ENCODE measurements at regions not wholly inside any gene's neighbourhood (a gene's known extent, or its start where the extent isn't known, plus 50 kb on each side); places are given as distances from the start of the nearest gene placed in this dataset.

GRCh38 chr11:134786636-134787035 is 374.6 kb upstream of the B3GAT1 start:
- Histone ChIP-seq H4K8ac (replicated peaks; ENCODE audit: insufficient read length, low read depth, low read length) (no peak overlapping the region), H3K4ac (ENCODE audit: low read depth, low read length) (no peak overlapping the region), H3K56ac (ENCODE audit: insufficient read length, low read depth, low read length) (no peak overlapping the region), H3K9ac (ENCODE audit: extremely low read depth, insufficient read length, low read length) (no peak overlapping the region), H3K23me2 (ENCODE audit: insufficient read length, low read depth, low read length, poor library complexity, severe bottlenecking) (no peaks in the 10 kb centered on the region), H2BK15ac (ENCODE audit: low read depth, low read length) (no peak overlapping the region), H3K4me1 (ENCODE audit: insufficient read depth, low read length) (no peaks in the 10 kb centered on the region), H3K18ac (ENCODE audit: insufficient read length, low read depth, low read length) (no peak overlapping the region), H3K27me3 (ENCODE audit: insufficient read depth, low read length) (no peaks in the 10 kb centered on the region; the same call in 1 of the 2 replicates), H2BK12ac (ENCODE audit: insufficient read length, low read depth, low read length) (no peak overlapping the region), H2BK5ac (ENCODE audit: insufficient read length, low read length) (no peak overlapping the region), H2BK120ac (ENCODE audit: low read depth, low read length, poor library complexity, severe bottlenecking) (no peak overlapping the region), H3K79me2 (ENCODE audit: insufficient read depth, low read length) (no peaks in the 10 kb centered on the region), H4K5ac (ENCODE audit: insufficient read length, low read depth, low read length) (no peak overlapping the region), H3K4me2 (ENCODE audit: insufficient read depth, insufficient read length, low read length) (no peak overlapping the region), H3K27ac (ENCODE audit: insufficient read length, low read depth, low read length) (no peak overlapping the region), H2AFZ (ENCODE audit: low read length) (no peak overlapping the region), H4K91ac (ENCODE audit: insufficient read length, low read depth, low read length) (no peak overlapping the region), H2BK20ac (ENCODE audit: low read depth, low read length, poor library complexity, severe bottlenecking) (no peak overlapping the region), H3K14ac (ENCODE audit: insufficient read depth, low read length) (no peak overlapping the region), H3K23ac (ENCODE audit: insufficient read length, low read depth, low read length) (no peak overlapping the region), H3T11ph (ENCODE audit: low read length) (no peak overlapping the region), H3K9me3 (ENCODE audit: control insufficient read depth, low read depth, low read length) (no peaks in the 10 kb centered on the region), H4K20me1 (ENCODE audit: control insufficient read depth, insufficient read depth, insufficient read length) (no peaks in the 10 kb centered on the region), H3K79me1 (ENCODE audit: insufficient read depth, low read depth, low read length, poor library complexity, severe bottlenecking) (no peaks in the 10 kb centered on the region), H2AK5ac (ENCODE audit: insufficient read length, low read length) (no peak overlapping the region)
- DNase-seq, result no peak
- peaks cover 2% of the 10 kb centered on the region in 2 experiments; a peak in 3 of 4 replicates for H3K4me1 Mint-ChIP-seq
- WGBS (ENCODE audit: extremely low coverage, insufficient read length, low lambda C conversion rate), result no CpG with 5 or more reads among the region's 6 CpGs
- peaks cover 52% of the 10 kb centered on the region for H3K27me3 Mint-ChIP-seq (ENCODE audit: low read depth)
- H3K9me3 Mint-ChIP-seq, result no peaks in the 10 kb centered on the region
- H3K27ac Mint-ChIP-seq, result no peak overlapping the region
- no peak overlapping the region for H3K4me3 Mint-ChIP-seq
- no peaks in the 10 kb centered on the region for H3K36me3 Mint-ChIP-seq (ENCODE audit: insufficient read depth in 1 of 3, low read depth in 3 of 3)
- TF ChIP-seq CTCF (conservative IDR thresholded peaks at IDR 0.05), result no peak
